GM18507 (cell line): ENCODE measurements at regions not wholly inside any gene's neighbourhood (a gene's known extent, or its start where the extent isn't known, plus 50 kb on each side); places are given as distances from the start of the nearest gene placed in this dataset.
A peak's percentile ranks its signal among the peaks of the same experiment; 100 is the strongest.
"Not testable (repeated sequence)": the region's sequence is repeated elsewhere in the genome, so short reads cannot be mapped to it uniquely, and the experiment has no call there.

Source experiments
- DNase-seq: peaks from one replicate; pipeline ENCODE4 v3.0.0; 2011; ENCODE audit warnings: low read depth; ENCODE audit not compliant: insufficient read length; ENCODE audit errors: extremely low spot score
- FAIRE-seq: peaks from 2 replicates; lab custom pipeline; 2011; peaks lifted over from hg19 to GRCh38; lab: Jason Lieb, UNC

DNA sequence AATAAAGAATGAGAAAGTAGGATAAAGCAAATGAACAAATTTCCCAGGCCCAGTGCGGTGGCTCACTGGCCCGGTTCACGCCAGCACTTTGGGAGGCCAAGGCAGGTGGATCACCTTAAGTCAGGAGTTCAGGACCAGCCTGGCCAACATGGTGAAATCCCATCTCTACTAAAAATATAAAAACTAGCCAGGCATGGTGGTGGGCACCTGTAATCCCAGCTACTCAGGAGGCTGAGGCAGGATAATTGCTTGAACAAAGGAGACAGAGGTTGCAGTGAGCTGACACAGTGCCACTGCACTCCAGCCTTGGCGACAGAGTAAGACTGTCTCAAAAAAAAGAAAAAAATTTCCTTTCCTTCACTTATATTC lies 104.5 kb upstream of the PRSS16 start:
- DNase-seq, FAIRE-seq: not testable (repeated sequence)

DNA sequence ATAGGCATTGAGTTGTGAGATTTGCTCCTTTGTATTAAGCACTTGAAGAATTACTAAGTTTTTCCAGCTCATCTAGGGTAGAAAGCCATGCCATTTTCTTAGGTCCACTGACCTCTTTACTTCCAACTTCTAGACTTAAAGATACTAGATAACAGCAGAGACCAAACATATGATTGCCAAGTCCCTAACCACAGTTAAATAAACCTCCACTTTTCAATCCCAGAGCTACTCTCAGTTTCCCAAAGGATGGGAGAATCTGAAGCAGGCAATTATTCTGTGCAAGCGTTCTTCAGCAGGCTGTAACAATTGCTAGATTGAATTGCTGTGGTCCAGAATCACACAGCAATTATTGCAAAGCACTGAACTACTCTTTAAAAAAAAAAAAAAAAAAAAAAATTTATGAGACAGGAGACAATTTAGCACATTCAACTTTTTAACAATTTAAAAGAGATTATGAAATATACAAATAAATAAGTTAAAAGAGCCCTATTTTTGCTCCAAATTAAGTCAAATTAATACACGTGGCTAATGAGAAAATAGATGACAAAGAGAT lies 104.0 kb upstream of the PRSS16 start:
- FAIRE-seq = no peak
- no peak for DNase-seq

DNA sequence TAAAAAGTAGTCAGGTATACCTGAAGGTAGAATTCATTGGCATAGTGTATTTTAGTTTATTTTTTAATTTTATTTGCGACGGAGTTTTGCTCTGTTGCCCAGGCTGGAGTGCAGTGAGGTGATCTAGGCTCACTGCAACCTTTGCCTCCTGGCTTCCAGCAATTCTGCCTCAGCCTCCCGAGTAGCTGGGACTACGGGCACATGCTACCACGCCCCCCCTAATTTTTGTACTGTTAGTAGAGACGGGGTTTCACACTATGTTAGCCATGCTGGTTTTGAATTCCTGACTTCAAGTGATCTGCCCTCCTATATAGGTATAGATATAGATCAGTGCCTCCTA lies 102.8 kb upstream of the PRSS16 start:
- DNase-seq (no peak), FAIRE-seq (no peak)

DNA sequence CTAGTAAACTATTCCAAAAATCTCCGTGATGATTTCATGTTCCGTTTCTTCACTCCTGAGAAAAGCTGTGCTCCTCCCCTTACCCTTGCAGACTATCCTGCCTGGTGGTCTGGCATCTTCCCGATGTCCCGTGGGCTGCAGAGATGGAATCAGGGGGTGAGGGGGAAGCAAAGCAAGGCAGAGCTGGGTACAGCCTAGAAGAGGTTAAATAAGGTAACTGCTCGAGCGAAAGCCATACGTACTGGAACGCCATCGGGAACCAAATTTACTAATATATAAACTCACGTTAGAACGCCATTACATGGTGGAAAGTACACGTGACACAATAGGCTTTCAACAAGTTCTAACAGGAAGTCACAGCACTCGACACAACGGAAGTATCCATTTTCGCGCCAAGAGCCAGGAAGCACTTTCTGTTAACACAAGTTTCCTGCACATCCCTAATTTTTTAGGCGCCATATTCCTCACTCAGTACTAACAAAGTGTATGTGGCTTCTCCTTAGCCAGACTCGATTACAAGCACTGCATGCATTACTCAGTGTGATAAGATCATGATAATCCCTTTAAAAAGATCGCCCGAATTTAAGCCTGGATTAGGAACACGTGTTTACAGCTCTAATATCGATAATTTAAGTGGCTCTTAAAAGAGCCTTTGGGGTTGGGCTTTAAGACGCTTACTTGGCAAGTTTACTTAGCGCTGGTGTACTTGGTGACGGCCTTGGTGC lies 101.6 kb upstream of the PRSS16 start:
- FAIRE-seq = no peak
- DNase-seq = no peak

DNA sequence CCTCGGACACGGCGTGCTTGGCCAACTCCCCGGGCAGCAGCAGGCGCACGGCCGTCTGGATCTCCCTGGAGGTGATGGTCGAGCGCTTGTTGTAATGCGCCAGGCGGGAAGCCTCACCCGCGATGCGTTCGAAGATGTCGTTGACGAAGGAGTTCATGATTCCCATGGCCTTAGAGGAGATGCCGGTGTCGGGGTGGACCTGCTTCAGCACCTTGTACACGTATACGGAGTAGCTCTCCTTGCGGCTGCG lies 101.1 kb upstream of the PRSS16 start:
- DNase-seq, FAIRE-seq: not testable (repeated sequence)

DNA sequence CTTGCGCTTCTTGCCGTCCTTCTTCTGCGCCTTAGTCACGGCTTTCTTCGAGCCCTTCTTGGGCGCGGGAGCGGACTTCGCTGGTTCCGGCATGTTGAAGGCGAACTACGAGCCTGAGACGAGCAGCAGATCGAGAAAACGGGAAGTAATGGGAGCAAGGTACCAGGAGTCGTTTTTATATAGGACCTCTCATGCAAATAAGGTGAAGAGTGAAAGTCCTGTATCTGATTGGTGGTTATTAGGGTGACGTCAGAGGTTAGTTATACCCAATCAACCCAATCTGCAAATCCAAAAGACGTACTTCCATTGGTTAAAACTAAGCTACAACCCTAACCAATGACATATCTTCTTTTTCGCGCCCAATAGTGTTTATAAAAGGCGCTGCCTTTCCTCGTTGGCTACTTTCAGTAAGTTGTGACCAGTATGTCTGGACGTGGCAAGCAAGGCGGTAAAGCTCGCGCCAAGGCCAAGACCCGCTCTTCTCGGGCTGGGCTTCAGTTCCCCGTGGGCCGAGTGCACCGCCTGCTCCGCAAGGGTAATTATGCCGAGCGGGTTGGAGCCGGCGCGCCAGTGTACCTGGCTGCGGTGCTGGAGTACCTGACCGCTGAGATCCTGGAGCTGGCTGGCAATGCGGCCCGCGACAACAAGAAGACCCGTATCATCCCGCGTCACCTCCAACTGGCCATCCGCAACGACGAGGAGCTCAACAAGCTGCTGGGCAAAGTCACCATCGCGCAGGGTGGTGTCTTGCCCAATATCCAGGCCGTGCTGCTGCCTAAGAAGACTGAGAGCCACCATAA lies 100.6 kb upstream of the PRSS16 start:
- FAIRE-seq (peak; percentile 91), DNase-seq (peak; percentile 78)

DNA sequence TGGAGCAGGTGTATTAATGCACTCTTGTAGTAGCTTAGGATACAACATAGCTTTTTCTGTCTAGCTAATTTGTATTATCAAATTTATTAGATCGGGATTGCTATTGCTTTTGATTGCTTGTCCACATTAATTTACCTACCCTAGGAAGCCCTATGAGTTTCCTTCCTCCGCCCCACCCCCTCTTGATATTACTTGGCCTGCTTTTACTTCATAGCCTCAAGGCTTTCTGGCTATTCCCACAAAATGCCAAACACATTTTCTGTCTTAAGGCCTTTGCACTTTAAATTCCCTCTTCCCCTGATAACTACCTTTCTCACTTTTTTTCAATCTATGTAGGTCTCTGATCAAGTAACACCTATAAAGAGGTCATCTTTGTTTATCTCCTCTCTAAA lies 99.1 kb upstream of the PRSS16 start:
- DNase-seq (no peak), FAIRE-seq (no peak)

DNA sequence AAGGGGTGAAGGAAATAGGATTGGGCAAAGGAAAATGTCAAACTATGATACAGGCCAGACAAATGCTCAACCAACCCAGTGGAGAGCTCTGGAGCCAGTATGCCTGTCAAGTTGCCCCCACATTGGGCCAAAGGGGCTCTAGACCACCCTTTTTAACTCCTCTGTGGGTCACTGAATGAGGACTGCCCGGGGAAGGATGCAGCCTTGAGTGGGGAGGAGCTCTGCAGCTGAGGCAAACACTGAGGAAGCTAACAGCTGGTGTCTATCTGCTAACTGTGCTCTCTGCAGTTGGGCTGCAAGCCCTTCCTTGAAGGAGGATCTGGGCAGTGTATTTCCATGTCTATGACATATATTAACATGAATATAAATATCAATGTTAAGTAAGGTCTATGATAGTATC lies 98.4 kb upstream of the PRSS16 start:
- FAIRE-seq (no peak), DNase-seq (no peak)

DNA sequence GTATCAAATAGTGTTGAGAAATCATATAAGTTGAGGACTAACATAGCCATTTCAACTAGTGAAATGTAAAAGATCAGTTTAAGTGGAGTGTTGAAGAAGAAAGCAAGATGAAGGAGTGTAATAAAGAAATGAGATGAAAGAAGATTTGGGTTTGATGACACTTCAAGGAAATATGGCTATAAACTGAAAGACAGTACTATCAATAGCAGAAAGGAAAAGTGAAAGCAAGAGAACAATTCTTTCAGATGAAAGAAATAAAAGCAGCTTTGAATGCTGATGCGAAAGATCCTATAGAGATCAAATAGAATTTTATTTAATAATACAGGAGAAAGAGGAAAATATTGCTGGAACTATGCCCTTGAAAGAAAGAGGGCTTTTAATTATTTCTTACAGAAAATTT lies 92.8 kb upstream of the PRSS16 start:
- FAIRE-seq = no peak
- DNase-seq = no peak

DNA sequence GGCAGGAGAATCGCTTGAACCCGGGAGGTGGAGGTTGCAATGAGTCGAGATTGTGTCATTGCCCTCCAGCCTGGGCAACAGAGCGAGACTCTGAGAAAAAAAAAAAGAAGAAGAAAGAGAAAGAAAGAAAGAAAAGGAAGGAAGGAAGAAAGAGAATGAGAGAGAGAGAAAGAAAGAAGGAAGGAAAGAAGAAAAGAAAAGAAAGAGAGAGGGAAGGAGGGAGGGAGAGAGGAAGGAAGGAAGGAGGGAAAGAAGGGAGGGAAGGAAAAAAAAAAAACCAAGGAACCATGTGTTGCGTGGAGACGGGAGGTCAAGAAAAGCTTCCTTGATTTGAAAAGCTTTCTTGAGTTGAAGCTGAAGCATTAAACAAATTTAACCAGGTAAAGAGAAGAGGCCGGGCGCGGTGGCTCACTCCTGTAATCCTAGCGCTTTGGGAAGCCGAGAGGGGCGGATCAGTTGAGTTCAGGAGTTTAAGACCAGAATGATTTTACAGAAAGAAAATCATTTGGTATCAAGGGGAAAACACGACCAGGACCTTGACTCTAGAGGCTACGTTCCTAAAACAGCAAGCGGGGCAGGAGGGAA lies 90.5 kb upstream of the PRSS16 start:
- DNase-seq (no peak), FAIRE-seq (no peak)

DNA sequence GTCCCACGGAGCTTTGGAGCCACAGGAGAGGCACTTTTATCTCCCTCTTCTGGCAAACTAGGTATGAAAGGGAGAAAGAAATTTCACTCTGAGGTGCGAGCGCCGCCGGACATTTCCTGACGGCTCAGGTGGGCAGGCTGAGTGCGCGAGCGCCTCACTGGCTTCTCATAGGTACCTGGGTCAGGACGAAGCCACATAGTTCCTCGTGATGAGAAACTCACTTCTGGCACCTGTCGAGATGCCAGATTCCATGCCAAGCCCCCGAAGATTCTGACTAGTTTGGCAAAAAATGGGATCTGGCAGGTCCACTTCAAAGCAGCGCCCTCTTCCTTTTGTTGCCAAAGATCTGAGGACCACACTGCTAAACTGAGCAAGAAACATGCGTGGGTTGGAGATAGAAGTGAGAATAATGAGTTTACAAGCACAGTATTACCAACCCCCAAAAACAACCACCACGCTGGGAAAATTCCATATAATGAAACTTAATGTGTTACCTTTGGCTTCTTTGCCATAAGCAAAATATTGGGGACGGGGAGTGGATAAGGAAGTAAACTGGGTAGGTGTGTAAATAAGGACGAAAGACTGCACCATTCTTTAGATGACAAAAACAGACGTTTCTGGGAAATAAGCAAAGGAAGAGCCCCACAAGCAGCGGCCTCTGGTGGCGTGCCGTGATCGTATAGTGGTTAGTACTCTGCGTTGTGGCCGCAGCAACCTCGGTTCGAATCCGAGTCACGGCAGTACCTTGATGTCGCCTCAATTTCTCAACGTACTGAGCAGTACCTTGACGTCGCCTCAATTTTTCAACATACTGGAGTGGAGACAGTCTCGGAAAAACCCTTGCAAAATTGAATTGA lies 89.8 kb upstream of the PRSS16 start:
- DNase-seq (no peak), FAIRE-seq (peak; percentile 81)

DNA sequence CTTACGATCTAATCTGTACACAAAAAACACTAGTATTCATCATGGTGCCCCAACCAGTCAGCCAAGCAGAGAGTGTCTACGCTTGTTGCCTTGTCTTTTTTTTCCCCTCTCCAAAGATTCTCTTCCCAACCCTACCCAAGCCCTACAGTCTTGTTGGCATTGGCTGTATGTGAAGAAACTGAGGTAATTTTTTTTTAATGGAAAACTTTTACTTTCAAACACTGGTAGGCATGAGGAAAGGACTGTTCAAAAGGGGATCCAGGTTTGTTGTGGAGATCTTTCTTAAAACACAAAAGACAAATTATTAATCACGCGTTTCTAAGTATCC lies 89.2 kb upstream of the PRSS16 start:
- FAIRE-seq (no peak), DNase-seq (no peak)

DNA sequence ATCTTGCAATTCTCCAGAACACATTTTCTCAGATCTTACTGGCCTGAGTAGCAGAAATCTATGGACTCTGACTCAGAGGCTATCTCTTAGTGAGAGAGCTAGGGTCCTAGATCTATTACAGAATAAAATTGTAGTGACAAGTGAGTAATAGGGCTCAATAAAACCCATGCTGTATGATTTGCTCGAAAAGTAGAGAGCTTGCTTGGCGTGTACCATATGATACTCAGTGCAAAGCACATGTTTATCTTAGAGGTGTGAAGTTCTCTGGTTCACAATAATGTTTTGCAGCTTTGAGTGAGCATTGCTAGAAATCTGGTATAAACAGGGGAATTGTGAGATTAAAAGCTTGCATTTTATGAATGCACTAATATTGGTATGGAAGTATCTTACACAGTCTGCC lies 87.8 kb upstream of the PRSS16 start:
- FAIRE-seq (no peak), DNase-seq (no peak)

DNA sequence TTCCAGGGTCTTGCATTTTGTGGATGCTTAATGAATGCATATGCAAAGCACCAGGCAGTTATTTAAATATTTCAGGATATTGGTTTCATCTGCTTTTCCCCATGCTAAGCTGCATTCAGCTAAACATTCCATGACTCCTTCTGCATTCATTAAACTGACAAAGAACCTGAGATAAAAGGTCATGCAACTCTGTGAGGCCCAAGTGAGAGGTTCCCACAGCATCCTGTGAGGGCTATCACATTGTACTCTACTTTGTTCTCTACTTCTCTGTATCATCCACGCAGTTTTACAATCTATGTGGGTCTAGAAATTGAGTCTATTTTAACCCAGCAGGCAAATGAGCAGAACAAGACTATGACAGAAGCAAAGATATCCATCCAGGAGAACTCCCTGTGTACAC lies 86.4 kb upstream of the PRSS16 start:
- FAIRE-seq (no peak), DNase-seq (no peak)

DNA sequence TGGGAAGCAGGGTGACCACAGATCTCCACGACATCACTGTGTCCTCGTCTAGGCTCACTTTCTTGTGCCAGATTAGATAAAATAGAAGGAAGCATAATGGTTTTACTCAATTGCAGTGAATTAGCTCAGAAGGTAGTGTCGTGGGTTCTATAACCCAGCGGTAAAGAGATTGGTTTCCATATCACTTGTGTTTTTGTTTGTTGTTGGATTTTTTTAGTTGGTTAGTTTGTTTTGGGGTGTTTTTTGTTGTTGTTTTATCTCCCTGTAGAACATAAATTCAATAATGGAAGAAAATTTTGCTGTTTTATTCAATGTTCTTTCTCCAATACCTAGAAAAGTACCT lies 85.9 kb upstream of the PRSS16 start:
- FAIRE-seq = no peak
- no peak for DNase-seq

DNA sequence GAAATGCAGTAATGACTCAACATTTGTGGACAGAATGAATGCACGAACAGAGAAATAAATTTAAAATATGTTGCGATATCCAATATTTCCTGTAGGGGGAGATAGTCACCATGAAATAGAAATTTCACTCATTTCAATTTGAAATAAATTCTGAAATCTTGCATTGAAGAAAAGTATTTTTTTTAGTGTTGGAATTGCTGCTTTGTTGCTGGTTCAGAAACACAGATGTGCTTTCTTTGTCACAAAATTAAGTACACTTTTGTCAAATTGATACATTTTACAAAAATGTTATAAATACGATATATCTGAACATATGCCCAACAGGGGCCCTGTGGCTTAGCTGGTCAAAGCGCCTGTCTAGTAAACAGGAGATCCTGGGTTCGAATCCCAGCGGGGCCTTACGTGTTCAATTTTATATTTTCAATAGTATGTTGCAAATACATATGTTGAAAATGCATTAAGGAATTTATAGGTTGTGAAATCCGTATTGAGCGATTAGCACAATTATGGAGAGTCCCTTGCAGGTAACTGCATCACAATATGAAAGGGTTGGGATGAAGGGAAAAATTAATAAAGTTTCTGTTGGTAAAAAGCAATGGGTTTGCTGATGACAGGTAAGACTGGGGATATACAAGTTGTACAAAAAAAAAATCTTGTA lies 85.4 kb upstream of the PRSS16 start:
- DNase-seq = no peak

DNA sequence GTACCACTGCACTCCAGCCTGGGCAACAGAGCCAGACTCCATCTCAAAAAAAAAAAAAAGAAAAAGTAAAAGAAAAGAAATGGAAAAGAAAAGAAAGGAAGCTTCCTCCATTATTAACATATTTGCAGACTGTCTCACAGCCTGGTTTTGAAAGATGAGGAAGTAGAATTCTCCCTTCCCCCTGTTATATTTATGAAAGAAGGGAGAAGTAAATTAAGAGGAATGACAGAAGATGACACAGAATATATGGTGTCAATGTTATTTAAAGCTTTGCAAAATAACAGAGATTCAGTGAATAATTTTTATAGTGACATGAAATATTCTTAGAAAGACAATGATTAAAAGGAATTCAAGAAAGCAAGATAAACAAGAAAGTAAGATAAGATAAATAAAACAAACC lies 83.7 kb upstream of the PRSS16 start:
- no peak for DNase-seq
- FAIRE-seq = no peak

More for the DNA sequence above, 85.4 kb upstream of the PRSS16 start:
- FAIRE-seq = no peak

DNA sequence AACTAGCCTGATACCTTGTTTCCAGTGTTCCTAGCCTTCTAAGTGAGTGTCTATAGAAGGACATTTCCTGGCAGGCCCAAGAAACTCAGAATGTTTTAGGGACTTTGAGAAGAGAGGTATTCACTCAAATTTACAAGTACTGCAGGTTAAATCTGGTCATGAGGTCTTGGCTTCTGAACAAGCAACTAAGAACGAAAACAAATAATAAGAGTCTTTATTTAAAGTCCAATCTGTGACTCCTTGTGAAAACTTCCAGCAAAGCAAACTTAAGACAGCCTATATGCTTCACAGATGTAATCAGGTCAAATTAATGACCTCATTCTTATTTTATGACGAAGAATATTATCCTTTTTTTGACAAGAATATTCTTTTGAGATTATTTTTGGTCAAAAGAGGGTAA lies 79.4 kb upstream of the PRSS16 start:
- no peak for FAIRE-seq

DNA sequence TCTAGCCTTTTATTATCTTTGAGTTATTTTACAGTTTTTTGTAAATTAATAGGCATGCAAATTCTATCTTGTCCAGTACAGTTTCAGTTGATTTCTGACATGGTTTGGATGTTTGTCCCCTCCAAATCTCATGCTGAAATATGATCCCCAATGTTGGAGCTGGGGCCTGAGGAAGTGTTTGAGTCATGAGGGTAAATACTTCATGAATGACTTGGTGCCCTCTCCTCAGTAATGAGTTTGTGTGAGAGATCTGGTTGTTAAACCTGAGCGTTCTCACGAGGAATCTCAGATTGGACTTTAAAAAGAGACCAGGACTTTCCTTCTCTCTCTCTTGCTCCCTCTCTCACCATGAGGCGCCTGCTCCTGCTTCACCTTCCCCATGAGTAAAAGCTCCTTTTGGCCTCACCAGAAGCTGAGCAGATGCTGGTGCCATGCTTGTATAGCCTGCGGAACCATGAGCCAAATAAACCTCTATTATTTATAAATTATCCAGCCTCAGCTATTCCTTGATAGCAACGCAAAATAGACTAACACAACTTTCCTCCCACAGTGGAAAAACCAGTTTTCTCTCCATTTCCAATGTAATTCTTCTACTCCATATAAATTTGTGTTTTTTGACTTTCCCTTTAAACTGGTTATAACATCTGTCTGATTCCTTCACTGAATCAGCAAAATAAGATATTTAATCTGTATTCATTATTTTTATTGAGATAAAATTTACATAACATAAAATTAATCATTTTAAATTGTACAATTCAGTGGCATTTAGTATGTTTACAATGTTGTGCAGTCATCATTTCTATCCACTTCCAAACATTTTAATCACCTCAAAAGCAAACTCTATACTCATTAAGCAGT lies 78.7 kb upstream of the PRSS16 start:
- FAIRE-seq (no peak), DNase-seq (no peak)

More for the DNA sequence above, 79.4 kb upstream of the PRSS16 start:
- no peak for DNase-seq
